GDM1 (cell line): ENCODE measurements at regions not wholly inside any gene's neighbourhood (a gene's known extent, or its start where the extent isn't known, plus 50 kb on each side); places are given as distances from the start of the nearest gene placed in this dataset.
"Not testable (repeated sequence)": the region's sequence is repeated elsewhere in the genome, so short reads cannot be mapped to it uniquely, and the experiment has no call there.

Experiments
- DNase-seq: peaks from one replicate; lab custom pipeline; 2025; lab: John Stamatoyannopoulos, UW

- no peak for DNase-seq
Measured at GRCh38 chr3:103495186-103495585, 1060.4 kb downstream of the ZPLD1 start.

GRCh38 chr3:103499132-103499900 is 1064.5 kb downstream of the ZPLD1 start:
- no peak for DNase-seq

GRCh38 chr3:103499967-103500366 is 1065.2 kb downstream of the ZPLD1 start:
- no peak for DNase-seq

GRCh38 chr3:103510760-103511159 is 1075.9 kb downstream of the ZPLD1 start:
- DNase-seq = no peak

- no peak for DNase-seq
Measured at GRCh38 chr3:103511891-103512290, 1077.1 kb downstream of the ZPLD1 start.

GRCh38 chr3:103512595-103512994 is 1077.8 kb downstream of the ZPLD1 start:
- DNase-seq = no peak

- no peak for DNase-seq
Measured at GRCh38 chr3:103513003-103513402, 1078.2 kb downstream of the ZPLD1 start.

- DNase-seq = no peak
Measured at GRCh38 chr3:103515116-103515515, 1080.3 kb downstream of the ZPLD1 start.

- DNase-seq = no peak
Measured at GRCh38 chr3:103516950-103517349, 1082.1 kb downstream of the ZPLD1 start.

- not testable (repeated sequence) for DNase-seq
Measured at GRCh38 chr3:103531327-103531726, 1096.5 kb downstream of the ZPLD1 start.

GRCh38 chr3:103532986-103533385 is 1098.2 kb downstream of the ZPLD1 start:
- DNase-seq = no peak

GRCh38 chr3:103554451-103554850 is 1119.6 kb downstream of the ZPLD1 start:
- DNase-seq = no peak

- DNase-seq = not testable (repeated sequence)
Measured at GRCh38 chr3:103564116-103564515, 1129.3 kb downstream of the ZPLD1 start.

GRCh38 chr3:103585809-103586208 is 1151.0 kb downstream of the ZPLD1 start:
- DNase-seq = no peak

- DNase-seq = no peak
Measured at GRCh38 chr3:103589770-103590169, 1155.0 kb downstream of the ZPLD1 start.

- DNase-seq = no peak
Measured at GRCh38 chr3:103600844-103601243, 1166.0 kb downstream of the ZPLD1 start.

GRCh38 chr3:103601666-103602065 is 1166.9 kb downstream of the ZPLD1 start:
- no peak for DNase-seq

GRCh38 chr3:103609472-103609871 is 1174.7 kb downstream of the ZPLD1 start:
- DNase-seq = no peak

GRCh38 chr3:103613397-103614156 is 1178.8 kb downstream of the ZPLD1 start:
- DNase-seq = no peak

- no peak for DNase-seq
Measured at GRCh38 chr3:103614719-103615118, 1179.9 kb downstream of the ZPLD1 start.

- no peak for DNase-seq
Measured at GRCh38 chr3:103617961-103618360, 1183.1 kb downstream of the ZPLD1 start.

GRCh38 chr3:103624271-103624670 is 1189.5 kb downstream of the ZPLD1 start:
- no peak for DNase-seq

- no peak for DNase-seq
Measured at GRCh38 chr3:103629391-103629790, 1194.6 kb downstream of the ZPLD1 start.
